Smooth muscle cell of the brain vasculature (primary cell): ENCODE measurements at regions not wholly inside any gene's neighbourhood (a gene's known extent, or its start where the extent isn't known, plus 50 kb on each side); places are given as distances from the start of the nearest gene placed in this dataset.
A peak's percentile ranks its signal among the peaks of the same experiment; 100 is the strongest.

ENCODE experiments used
- DNase-seq: peaks from one replicate; pipeline ENCODE4 v3.0.0-alpha.2; 2012; ENCODE audit warnings: low read depth, low spot score

DNA sequence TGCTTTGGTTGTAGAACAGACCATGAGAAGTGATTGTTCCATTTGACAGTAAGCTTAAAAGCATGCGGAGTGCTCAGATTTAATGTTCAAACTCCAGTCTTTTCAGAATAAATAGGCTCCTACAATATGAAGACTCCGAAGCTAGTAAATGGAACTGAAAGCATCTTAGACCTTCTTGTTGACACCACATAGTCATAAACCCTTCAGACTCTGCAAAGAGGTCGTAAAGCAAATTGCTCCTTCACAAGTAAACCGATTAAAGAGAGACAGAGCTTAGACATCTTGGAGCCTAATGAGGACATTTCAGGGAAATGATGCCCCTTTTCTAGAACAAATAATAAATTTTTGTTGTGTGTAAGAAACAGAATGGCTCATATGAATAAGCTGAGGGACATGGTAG lies 511.0 kb upstream of the RIOK2 start:
- no peak for DNase-seq

DNA sequence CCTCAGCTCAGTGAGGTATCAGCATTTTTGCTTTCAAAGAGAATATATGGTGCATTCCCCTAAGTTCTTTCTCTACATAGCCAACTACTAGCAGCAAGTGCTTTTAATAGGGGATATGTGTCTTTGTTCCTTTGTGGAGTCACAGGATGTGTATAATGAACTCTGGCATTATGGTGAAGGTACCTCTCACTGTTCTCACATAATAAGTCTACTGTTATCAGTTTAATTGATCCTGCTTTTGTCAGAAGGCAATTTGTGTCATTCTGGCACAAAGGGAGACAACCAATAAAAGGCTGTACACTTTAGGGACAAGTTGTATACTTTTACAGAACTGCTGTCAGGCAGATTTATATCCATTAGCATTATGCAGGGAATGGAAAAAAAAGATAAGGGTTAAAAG lies 531.4 kb upstream of the RIOK2 start:
- DNase-seq, result no peak

GRCh38 chr5:97726106-97726505 lies 543.1 kb upstream of the RIOK2 start:
- DNase-seq, result no peak

DNA sequence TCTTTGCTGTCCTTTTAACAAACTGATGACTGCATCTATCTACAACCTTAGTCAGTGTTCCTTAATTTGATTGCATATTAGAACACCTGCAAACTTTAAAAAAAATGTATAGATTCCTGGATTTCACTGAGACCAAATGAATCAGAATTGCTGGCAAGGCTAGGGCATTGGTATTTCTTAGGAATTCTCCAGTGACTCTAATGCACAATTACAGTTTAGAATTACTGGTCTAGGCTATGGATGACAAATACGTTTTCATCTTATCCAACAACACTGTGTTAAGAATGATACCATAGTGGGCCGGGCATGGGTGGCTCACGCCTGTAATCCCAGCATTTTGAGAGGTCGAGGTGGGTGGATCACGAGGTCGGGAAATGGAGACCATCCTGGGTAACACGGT lies 545.9 kb upstream of the RIOK2 start:
- DNase-seq, result no peak

GRCh38 chr5:97729938-97730337 lies 546.9 kb upstream of the RIOK2 start:
- no peak for DNase-seq

DNA sequence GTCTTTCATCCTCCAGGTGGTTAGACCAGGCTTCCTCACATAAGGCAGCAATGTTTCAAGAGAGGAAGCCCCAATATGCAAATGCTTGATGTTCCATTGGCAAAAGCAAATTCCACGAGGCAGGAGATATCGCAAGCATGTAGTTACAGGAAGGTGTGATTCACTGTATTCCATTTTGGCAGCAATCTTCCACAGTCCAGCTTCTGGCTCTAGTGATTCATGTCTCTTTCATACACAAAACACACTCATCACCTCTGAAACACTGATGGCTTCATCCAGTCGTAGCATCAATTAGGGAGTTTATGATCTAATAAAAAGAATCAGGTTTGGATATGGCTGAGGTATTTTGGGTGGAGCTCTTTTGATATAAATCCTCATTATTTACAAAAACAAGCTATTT lies 552.2 kb upstream of the RIOK2 start:
- no peak for DNase-seq

- DNase-seq, result no peak
These were observed 554.6 kb upstream of the RIOK2 start for GRCh38 chr5:97737608-97738007.

DNA sequence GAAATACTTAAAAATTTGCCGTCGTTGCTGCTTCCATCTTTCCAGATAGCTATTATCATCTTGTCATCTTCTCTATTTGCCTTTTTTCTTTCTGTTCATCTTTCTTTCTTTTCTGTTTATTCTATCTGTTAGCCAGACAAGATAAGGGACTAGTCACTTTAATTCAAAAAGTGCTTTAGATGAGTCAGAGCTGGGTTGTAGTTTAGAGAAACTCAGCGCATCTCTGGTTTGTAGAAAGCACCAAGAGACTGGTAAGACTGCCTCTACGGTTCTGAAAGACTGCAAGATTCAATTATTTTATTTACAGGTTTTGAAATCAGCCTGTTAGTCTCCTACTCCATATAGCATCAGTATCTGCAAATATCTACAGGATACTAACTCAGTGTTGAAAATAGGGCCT lies 562.8 kb upstream of the RIOK2 start:
- DNase-seq, result no peak

GRCh38 chr5:97750576-97750975 lies 567.5 kb upstream of the RIOK2 start:
- DNase-seq, result no peak

DNA sequence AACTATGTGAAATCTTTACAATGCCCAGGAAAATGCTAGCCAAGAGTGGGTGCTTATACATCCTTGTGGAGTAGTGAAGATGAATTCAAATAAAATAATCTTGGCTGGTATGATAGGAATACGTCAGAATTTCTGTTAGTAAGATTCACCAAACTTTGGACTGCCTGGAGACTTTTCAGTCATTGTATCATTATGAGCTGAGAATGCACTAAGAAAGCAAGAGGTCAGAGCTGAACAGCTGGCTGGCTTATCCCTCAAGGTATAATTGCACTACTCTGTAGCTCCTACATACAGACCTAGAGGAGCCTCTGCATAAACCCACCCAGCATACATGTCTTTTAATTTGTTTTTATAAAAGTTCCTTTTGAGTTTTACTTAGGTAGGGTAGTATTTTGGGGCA lies 568.5 kb upstream of the RIOK2 start:
- DNase-seq, result no peak

- no peak for DNase-seq
These were observed 569.8 kb upstream of the RIOK2 start for GRCh38 chr5:97752871-97753270.

DNA sequence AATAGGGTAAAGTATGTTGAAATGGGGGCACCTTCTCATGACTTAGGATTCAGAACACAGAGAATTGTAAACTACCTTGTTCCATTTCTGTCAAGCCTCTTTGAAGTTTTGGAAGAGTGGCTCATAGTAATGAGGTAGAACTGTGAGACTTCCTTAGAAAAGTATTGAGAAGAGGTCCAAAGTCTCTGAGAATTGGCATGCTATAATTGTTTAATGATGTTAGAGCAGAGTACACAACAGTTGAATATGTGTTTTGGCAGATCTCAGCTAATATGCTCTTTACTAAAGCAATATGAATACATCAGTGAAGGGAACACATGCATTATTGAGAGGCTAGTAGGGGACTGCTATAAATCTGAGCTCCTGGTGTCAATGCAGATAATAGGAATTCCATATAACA lies 579.4 kb upstream of the RIOK2 start:
- no peak for DNase-seq

- DNase-seq, result peak; percentile 4
These were observed 581.7 kb upstream of the RIOK2 start for GRCh38 chr5:97764700-97765099.

GRCh38 chr5:97778451-97778850 lies 595.4 kb upstream of the RIOK2 start:
- no peak for DNase-seq

DNA sequence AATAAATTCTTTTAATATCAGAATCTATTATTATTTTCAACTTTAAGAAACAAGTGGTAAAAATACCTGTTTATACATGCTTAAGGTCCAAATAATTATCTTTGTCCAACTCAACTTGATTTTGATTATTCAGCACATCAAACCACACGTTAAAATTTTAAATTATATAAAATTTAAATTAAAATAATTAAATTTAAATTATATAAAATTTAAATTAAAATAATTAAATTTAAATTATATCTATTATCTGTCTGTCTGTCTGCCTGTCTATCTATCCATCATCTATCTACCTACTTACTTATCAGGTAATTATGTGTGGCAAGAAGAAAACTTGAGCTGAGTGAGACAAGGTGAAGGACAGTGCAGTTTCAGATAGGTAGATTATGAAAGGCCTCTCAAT lies 605.3 kb upstream of the RIOK2 start:
- no peak for DNase-seq

DNA sequence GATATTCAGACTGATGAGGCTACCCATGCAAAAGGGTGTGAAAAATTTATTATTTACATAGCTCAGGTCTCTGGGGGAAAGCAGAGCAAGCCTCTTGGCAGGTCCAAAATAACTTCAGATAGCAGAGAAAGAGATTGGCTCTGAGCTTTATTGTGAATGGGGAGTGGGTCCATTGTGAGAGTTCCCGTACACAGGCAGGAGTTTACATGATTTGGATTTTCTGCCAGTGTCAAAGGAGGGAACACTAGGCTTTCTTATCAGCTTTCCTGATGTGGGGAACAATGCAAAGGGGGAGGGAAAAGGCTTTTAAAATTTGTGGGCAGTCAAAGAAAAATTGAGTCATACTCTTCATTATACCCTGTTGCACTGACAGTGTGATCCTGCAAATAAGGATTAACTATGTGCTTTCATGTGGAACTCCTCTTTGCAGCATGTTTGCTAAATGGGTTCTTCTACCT lies 615.0 kb upstream of the RIOK2 start:
- no peak for DNase-seq

DNA sequence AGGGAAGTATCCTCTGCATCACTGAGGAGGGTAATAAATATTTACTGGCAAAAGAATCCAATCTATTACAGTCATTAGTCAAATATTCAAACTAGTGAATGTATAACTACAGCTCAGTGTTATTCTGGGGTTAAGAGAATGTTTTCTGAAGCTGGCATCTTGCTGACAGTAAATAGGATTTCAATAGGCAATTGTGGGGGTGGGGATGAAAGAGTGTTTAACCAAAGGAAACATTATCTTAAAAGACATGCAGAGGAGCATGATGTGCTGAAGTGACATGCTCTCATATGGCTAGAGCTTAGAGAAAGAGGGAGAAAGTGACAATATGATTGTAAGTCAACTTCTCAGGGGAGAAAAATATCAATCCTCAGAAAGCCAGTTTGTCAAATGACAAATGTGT lies 618.4 kb upstream of the RIOK2 start:
- no peak for DNase-seq

- no peak for DNase-seq
These were observed 637.1 kb upstream of the RIOK2 start for GRCh38 chr5:97820138-97820537.

DNA sequence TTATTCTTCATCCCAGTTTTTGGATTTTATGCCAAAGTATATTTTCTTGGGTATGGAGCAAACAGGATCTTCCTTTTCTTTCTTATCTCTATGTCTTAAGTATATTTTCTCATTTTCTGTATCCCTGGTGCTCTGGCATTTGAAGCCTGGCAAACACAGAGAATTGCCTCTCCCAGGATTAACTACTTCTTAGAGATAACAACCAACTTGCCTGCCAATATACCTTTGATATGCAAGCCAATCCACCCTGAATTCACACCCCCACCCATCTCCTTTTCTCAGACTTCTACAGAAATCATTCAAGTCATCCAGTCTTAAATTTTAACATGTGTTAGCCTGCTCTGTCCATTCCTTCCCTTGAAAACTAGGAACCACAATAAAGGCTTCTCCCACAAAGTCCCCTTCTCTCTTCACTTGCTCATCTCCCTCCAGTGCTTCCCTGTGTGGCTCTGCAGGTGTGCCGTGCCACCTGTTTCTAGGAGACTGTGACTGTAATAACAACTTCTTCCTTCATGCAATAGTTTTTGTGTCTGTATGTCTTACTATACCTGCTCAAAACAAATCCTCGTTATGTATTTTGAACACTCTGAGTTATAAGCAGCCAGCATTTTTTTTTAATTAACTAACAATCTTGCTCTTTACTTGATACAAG lies 649.7 kb upstream of the RIOK2 start:
- no peak for DNase-seq

DNA sequence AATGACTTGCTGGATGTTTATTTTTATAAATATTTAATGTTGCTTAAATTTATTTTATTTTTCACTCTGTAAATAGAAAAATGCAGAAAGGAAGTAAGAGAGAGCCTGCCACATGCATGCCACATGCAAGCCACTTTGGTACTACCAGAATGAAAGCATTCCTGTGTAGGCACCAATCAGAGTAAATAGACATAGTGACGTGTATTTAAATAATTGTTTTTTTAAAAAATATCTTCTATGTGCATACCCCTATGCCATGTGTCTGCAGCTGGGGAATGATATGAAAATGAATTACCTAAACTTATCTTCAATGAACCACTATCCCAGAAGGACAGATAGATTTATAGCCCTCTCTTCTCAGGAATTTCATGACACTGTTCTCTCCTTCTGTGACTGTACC lies 651.5 kb upstream of the RIOK2 start:
- DNase-seq, result no peak

DNA sequence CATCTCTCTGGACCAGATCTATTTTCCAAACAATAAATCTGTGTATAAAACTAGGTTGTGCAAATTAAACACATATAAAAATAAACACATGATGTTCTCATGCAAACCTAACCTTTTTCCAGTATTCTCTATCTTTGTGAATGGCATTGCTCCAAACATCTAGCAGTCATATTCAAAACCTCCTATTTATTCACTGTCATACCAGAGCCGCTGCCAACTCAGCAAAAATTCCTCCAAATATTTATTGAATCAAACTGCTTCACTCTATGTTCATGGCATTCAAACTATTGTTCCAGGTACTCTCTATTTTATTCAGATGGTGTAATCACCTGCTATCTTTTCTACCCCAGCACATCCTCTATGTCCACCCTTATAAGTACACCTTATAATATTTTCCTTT lies 652.1 kb upstream of the RIOK2 start:
- no peak for DNase-seq

DNA sequence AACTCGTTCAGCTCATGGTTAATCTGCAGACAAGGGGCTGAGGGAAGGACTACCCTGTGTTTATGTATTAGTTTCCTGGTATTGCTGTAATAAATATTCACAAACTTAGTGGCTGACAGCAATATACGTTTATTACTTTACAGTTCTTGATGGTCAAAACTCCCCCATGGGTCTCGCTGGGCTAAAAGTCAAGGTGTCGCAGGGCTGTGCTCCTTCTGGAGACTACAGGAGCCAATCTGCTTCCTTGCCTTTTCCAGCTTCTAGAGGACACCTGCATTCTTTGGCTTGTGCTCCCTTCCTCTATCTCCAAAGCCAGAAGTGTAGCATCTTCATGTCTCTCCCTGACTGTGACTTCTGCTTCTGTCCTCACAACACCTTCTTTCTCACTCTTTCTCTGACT lies 653.8 kb upstream of the RIOK2 start:
- DNase-seq, result no peak

DNA sequence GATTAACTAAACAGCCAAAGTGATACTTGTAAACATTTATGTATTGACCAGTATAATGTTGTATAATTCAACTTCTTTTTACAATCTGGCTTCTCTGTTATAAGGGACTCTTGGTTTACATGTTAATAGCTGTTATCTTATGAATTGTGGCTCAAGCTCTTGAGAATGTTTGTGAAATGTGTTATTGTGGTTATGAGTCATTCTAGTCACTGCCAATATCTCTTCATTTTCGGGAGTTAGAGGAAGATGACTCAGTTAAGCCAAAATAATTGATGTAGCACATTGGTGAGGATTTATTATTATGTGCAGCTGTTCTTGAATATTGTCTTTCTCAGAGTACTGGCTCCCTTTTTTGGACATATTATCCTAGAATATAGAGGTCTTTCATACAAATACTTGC lies 655.2 kb upstream of the RIOK2 start:
- DNase-seq, result peak; percentile 78

DNA sequence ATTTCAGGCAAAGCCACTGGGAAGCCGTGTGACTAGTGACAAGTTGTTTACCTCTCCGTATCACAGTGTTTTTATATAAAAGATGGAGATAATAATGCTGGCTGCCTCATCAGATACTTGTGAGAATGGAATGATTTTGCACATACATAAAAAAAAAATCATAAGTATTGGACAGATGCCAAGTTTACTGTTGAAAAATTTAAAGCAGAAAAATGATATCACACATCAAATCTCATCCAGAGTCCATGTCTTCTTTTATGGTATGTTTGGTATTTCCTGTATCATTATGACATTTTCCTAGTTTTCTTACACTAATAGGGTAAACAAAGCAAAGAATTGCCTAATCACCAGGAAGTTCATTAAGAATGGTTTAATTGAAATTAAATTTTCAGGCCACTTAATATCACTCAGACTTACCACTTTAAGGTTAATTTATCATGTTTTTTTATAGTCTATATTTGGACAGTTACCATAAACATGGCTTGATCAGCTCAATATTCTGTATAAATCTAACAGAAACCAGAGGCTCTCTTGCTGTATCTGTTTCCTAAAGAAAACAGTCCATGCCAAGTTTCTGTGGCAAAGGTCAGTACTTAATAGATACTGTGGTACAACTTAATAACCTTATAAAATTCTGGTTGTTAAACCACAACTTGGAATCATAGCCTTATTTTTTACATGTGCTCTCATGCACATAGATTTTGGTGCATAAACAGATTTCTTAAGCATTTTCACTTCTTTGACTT lies 656.5 kb upstream of the RIOK2 start:
- DNase-seq, result no peak
